ENCODE measurements at regions not wholly inside any gene's neighbourhood (a gene's known extent, or its start where the extent isn't known, plus 50 kb on each side); places are given as distances from the start of the nearest gene placed in this dataset.

- TF ChIP-seq CTCF (IDR thresholded peaks at IDR 0.05) (no peak), EZH2phosphoT487 (IDR thresholded peaks at IDR 0.05) (no peak)
Observed at GRCh38 chr9:13589034-13589737, 309.7 kb upstream of the MPDZ start.
